Smooth muscle cell (in vitro differentiated cells): ENCODE measurements at regions not wholly inside any gene's neighbourhood (a gene's known extent, or its start where the extent isn't known, plus 50 kb on each side); places are given as distances from the start of the nearest gene placed in this dataset.
"Not testable (repeated sequence)": the region's sequence is repeated elsewhere in the genome, so short reads cannot be mapped to it uniquely, and the experiment has no call there.

Experiments used
- DNase-seq: peaks from one replicate; lab custom pipeline; 2025; ENCODE audit not compliant: unreplicated experiment; lab: John Stamatoyannopoulos, UW
- H2AFZ ChIP-seq: fragments of 200-600 bp; sonication (generic); 2 replicates; pipeline ENCODE4 v1.6.0; 2016; ENCODE audit warnings: antibody characterized with exemption, low read depth, mild to moderate bottlenecking
- H3F3A ChIP-seq: fragments of 200-600 bp; sonication (generic); 2 replicates; pipeline ENCODE4 v1.6.0; 2017; ENCODE audit warnings: antibody characterized with exemption, low read depth
- H3K27ac ChIP-seq: fragments of 200-600 bp; sonication (generic); 2 replicates; pipeline ENCODE4 v1.5.1; 2016; ENCODE audit warnings: low read depth, mild to moderate bottlenecking
- H3K27me3 ChIP-seq: fragments of 200-600 bp; sonication (generic); 2 replicates; pipeline ENCODE4 v1.6.1; 2016; ENCODE audit warnings: low read depth, mild to moderate bottlenecking
- H3K36me3 ChIP-seq: fragments of 200-600 bp; sonication (generic); 2 replicates; pipeline ENCODE4 v1.5.1; 2016; ENCODE audit warnings: low read depth
- H3K4me1 ChIP-seq: fragments of 200-600 bp; sonication (generic); 2 replicates; pipeline ENCODE4 v1.5.1; 2016; ENCODE audit warnings: low read depth
- H3K4me2 ChIP-seq: fragments of 200-600 bp; sonication (generic); 2 replicates; pipeline ENCODE4 v1.6.0; 2016; ENCODE audit warnings: mild to moderate bottlenecking
- H3K4me3 ChIP-seq: fragments of 200-600 bp; sonication (generic); 2 replicates; pipeline ENCODE4 v1.5.1; 2016; ENCODE audit warnings: mild to moderate bottlenecking
- H3K79me2 ChIP-seq: fragments of 200-600 bp; sonication (generic); 2 replicates; pipeline ENCODE4 v1.6.0; 2016; ENCODE audit warnings: low read depth, mild to moderate bottlenecking
- H3K9ac ChIP-seq: fragments of 200-600 bp; sonication (generic); 2 replicates; pipeline ENCODE4 v1.6.0; 2016; ENCODE audit warnings: low read depth
- H3K9me3 ChIP-seq: fragments of 200-600 bp; sonication (generic); replicated peaks from 2 replicates; pipeline ENCODE4 v1.5.1; 2016; ENCODE audit warnings: low read depth
- H4K20me1 ChIP-seq: fragments of 200-600 bp; sonication (generic); 2 replicates; pipeline ENCODE4 v1.6.0; 2016; ENCODE audit warnings: low read depth
- CTCF ChIP-seq: fragments of 200-600 bp; sonication (generic); IDR thresholded peaks from 2 replicates; pipeline ENCODE4 v1.5.1; 2017; ENCODE audit warnings: borderline replicate concordance, mild to moderate bottlenecking, antibody characterized with exemption; ENCODE audit not compliant: insufficient read depth, poor library complexity, severe bottlenecking
- WGBS: methylation state at CpG from one replicate; pipeline ENCODE4 v1.1.7; 2016; ENCODE audit warnings: low lambda C conversion rate; 5-methylcytosine and 5-hydroxymethylcytosine counted together

GRCh38 chr20:22963581-22963980 is 71.5 kb upstream of the SSTR4 start:
- H3K79me2 ChIP-seq: no peaks in the 10 kb centered on the region
- no peaks in the 10 kb centered on the region for H3F3A ChIP-seq
- no peak overlapping the region for H2AFZ ChIP-seq
- H3K4me3 ChIP-seq: no peak overlapping the region
- H3K9me3 ChIP-seq: no peaks in the 10 kb centered on the region
- no peaks in the 10 kb centered on the region for H3K4me1 ChIP-seq
- H3K9ac ChIP-seq: no peak overlapping the region
- WGBS: 60% methylated on average over 3 of the region's 3 CpGs
- DNase-seq: no peak
- no peak overlapping the region for H3K4me2 ChIP-seq
- no peak overlapping the region for H3K27ac ChIP-seq
- no peak for TF ChIP-seq CTCF
- no peaks in the 10 kb centered on the region for H3K27me3 ChIP-seq
- no peaks in the 10 kb centered on the region for H4K20me1 ChIP-seq
- H3K36me3 ChIP-seq: no peaks in the 10 kb centered on the region

DNA sequence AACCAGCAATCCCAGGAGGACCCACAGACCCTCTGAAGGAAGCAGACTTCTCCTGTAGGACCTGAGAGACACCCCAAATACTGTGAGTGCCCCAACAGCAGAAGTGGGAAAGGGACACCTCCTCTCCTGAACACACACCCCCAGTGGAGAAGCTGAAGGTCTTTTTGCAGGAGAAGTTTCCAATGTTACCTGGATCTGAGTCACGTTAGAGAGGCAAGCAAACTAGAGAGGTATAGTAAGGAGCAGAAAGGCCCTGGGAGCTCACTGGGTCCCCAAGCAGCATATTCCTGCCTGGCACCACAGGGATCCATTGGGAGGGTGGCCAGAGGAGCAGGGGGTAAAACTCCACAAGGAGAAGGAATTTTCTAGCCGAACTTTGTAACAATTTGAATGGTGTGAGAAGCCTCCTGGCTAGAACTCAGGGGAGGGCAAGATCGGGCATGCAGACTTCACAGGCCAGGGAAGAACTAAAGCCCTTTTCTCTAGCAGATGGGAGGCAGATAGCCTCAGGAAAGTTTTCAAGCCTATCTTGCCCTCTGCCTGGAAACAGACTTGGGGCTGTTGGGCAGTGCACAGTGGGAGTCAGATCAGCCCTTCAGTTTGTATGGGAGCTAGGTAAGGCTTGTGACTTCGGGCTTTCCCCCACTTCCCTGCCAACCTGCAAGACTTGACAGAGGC is 68.2 kb upstream of the SSTR4 start:
- Histone ChIP-seq H3K27me3 (no peaks in the 10 kb centered on the region), H3K79me2 (no peaks in the 10 kb centered on the region), H4K20me1 (no peaks in the 10 kb centered on the region), H3F3A (no peaks in the 10 kb centered on the region), H3K27ac (no peak overlapping the region), H3K9ac (no peak overlapping the region), H3K4me3 (no peak overlapping the region), H2AFZ (no peak overlapping the region), H3K4me1 (no peaks in the 10 kb centered on the region), H3K4me2 (no peak overlapping the region), H3K36me3 (no peaks in the 10 kb centered on the region), H3K9me3 (no peaks in the 10 kb centered on the region)
- TF ChIP-seq CTCF: no peak
- WGBS: 79% methylated on average over 4 of the region's 4 CpGs
- DNase-seq: no peak

- not testable (repeated sequence) for H3K4me1 ChIP-seq, H3K36me3 ChIP-seq, H4K20me1 ChIP-seq, H3F3A ChIP-seq, H3K4me2 ChIP-seq, H3K27me3 ChIP-seq, H3K79me2 ChIP-seq, H3K27ac ChIP-seq, DNase-seq, H2AFZ ChIP-seq, H3K9ac ChIP-seq, H3K9me3 ChIP-seq, H3K4me3 ChIP-seq
- WGBS: 67% methylated on average over 2 of the region's 2 CpGs
Measured at GRCh38 chr20:22967706-22968105, 67.4 kb upstream of the SSTR4 start.

DNA sequence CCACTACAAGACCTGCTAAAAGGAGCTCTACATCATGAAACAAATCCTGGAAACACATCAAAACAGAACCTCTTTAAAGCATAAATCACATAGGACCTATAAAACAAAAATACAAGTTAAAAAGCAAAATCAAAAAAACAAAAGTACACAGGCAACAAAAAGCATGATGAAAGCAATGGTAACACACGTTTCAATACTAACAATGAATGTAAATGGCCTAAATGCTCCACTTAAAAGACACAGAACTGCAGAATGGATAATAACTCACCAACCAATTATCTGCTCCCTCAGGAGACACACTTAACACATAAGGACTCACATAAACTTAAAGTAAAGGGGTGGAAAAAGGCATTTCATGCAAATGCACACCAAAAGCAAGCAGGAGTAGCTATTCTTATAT is 66.1 kb upstream of the SSTR4 start:
- DNase-seq, H4K20me1 ChIP-seq, H3K36me3 ChIP-seq, H3K4me3 ChIP-seq, H3K4me2 ChIP-seq, H3K27ac ChIP-seq, H3K9me3 ChIP-seq, H2AFZ ChIP-seq, H3K79me2 ChIP-seq, H3F3A ChIP-seq, H3K27me3 ChIP-seq, H3K4me1 ChIP-seq, H3K9ac ChIP-seq: not testable (repeated sequence)
- WGBS: 91% methylated on average over 1 of the region's 1 CpG

- H3F3A ChIP-seq, H3K4me3 ChIP-seq, H3K4me1 ChIP-seq, H3K27me3 ChIP-seq, H3K36me3 ChIP-seq, H3K9ac ChIP-seq, H3K9me3 ChIP-seq, H3K4me2 ChIP-seq, H4K20me1 ChIP-seq, H2AFZ ChIP-seq, H3K27ac ChIP-seq, H3K79me2 ChIP-seq, DNase-seq: not testable (repeated sequence)
- WGBS: 87% methylated on average over 2 of the region's 2 CpGs
Measured at GRCh38 chr20:22971077-22971476, 64.0 kb upstream of the SSTR4 start.
